AG09309 (cell line): ENCODE measurements at regions not wholly inside any gene's neighbourhood (a gene's known extent, or its start where the extent isn't known, plus 50 kb on each side); places are given as distances from the start of the nearest gene placed in this dataset.

Experiments
- DNase-seq: peaks from one replicate; pipeline ENCODE4 v3.0.0-alpha.2; 2010; ENCODE audit warnings: low read depth
- H3K4me3 ChIP-seq: 2 replicates; pipeline ENCODE4 v1.5.1; 2011; ENCODE audit warnings: mild to moderate bottlenecking, low read depth, low read length, moderate library complexity; ENCODE audit not compliant: control insufficient read depth
- TF ChIP-seq, protein P1 (sequence below): IDR thresholded peaks from 2 replicates; pipeline ENCODE4 v1.5.1; 2011; ENCODE audit warnings: mild to moderate bottlenecking, low read depth, low read length, inconsistent platforms; ENCODE audit not compliant: insufficient read depth, control insufficient read depth; ENCODE audit errors: missing control alignments

DNA sequence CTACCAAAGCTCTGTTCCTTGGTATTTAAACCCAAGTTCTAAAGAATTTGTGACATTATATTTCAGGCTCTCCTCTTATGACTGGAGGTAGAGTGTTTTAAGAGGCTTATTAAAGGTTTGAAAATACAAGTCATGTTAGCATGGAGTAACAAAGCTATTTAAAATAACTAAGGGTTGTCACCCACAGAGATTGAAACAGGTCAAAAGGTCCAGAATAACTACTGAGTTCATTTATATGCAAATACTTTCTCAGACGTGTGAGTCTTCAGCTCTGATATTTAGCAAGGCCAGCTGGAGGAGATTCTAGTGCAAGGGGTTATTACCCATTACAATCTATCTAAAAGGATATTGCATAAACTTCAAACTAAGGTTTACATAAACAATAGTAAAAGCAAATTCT is 1538.8 kb upstream of the CDH8 start:
- no peak overlapping the region for H3K4me3 ChIP-seq
- no peak for DNase-seq
- TF ChIP-seq, protein P1, sequence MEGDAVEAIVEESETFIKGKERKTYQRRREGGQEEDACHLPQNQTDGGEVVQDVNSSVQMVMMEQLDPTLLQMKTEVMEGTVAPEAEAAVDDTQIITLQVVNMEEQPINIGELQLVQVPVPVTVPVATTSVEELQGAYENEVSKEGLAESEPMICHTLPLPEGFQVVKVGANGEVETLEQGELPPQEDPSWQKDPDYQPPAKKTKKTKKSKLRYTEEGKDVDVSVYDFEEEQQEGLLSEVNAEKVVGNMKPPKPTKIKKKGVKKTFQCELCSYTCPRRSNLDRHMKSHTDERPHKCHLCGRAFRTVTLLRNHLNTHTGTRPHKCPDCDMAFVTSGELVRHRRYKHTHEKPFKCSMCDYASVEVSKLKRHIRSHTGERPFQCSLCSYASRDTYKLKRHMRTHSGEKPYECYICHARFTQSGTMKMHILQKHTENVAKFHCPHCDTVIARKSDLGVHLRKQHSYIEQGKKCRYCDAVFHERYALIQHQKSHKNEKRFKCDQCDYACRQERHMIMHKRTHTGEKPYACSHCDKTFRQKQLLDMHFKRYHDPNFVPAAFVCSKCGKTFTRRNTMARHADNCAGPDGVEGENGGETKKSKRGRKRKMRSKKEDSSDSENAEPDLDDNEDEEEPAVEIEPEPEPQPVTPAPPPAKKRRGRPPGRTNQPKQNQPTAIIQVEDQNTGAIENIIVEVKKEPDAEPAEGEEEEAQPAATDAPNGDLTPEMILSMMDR, result no peak

DNA sequence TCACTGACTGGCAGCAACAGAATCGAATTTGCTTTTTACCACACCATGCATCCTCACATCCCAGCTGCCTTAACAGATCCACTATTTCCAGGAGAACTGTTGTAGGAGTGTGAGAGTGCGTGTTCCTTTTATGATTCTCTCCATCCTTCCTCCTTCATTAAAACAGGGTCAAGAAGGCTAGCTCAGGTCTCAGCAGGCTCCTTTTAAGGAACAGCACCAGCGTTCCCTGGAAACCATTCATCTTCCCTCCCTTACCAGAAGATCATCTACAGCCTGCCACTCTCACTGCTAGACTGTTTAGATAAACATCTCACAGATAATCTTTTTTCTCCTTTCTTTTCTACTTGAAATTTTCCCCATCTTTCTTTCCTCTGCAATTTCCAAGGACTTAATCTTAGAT is 1531.9 kb upstream of the CDH8 start:
- no peak overlapping the region for H3K4me3 ChIP-seq
- TF ChIP-seq, protein P1, result no peak
- no peak for DNase-seq

DNA sequence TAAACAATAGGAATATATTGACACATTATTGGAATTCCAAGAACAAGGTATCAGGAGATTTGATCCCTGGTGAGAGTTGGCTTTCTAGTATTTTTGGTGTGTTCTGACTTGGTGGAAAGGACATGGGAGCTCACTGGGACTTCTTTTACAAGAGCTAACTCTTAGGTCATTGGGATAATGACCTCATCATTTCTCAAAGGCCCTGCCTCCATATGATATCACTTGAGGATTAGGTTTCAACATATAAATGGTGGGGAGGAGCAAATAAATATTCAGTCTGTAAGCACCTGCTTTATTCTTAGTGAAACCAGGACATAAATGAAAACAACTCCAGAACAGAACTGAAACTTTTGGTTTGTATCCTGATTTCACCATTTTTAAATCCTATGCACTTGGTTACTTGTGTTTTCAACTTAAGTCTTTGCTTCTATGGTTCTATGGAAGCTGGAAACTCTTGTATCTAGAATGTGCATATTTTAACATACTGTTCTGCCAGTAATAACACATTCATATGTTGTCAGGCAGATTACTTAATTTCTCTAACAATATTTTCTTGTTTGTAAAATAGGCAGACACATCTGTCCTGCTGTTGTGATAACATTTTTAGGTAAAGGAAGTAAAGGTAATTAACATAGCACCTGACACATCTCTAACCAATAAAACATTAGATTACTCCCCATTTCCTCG is 1527.7 kb upstream of the CDH8 start:
- DNase-seq, result no peak
- H3K4me3 ChIP-seq, result no peak overlapping the region
- TF ChIP-seq, protein P1, result no peak

DNA sequence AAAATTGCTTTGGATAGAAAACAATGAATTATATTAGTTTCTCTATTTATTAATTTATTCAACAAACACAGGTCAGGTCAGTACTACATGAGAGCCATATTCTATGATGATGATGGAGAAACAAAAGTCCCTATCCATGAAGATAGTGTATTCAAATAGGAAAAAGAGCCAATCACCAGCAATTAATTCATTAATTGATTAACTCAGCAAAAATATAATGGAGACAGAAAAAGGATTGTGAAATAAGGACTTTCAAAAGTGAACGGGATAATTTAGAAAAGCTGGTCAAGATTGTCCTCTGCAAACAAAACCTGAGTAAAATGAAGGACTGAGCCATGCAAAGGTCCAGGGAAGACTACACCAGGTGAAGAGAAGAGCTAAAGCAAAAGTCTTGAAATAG is 1517.7 kb upstream of the CDH8 start:
- DNase-seq, result no peak
- TF ChIP-seq, protein P1, result no peak

DNA sequence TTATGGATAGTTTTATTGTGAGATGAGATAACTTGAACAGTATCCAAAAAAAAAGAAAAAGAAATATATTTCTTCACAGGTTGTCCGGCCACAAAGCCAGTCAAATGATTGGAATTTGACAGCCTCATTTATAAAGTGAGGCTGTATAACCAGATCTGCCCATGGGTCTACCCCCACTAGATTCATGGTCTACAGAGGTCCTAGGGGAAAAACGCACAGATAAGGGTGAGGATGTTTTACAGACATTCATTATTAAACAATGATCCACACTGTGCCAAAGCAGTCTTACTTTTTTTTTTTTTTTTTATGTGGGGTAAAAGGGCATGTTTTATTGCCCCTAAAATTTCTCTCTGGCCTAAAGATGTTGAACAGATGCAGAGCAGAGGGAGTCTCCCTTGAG is 1503.0 kb upstream of the CDH8 start:
- TF ChIP-seq, protein P1, result no peak
- DNase-seq, result no peak
- H3K4me3 ChIP-seq, result no peak overlapping the region

More for the DNA sequence above, 1517.7 kb upstream of the CDH8 start:
- H3K4me3 ChIP-seq, result no peak overlapping the region

DNA sequence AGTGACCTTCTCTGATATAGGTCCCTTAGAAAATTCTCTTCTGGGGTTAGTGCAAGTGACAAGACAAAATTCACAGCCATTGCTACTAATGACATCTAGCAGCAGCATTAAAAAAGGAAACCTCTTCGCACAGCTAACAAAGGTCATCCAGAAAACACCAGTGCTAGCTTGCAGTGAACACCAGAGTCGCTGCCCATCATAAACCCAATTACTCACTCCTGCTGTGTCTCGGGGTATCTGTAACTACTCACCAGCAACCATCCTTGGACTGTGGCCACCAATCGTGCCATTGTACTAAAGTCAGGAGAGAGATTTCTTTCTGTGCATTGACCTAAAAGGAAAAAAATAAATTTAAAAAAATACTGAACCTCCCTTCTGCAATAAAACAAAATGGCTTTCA is 1494.7 kb upstream of the CDH8 start:
- TF ChIP-seq, protein P1, result no peak
- DNase-seq, result no peak
- H3K4me3 ChIP-seq, result no peak overlapping the region

DNA sequence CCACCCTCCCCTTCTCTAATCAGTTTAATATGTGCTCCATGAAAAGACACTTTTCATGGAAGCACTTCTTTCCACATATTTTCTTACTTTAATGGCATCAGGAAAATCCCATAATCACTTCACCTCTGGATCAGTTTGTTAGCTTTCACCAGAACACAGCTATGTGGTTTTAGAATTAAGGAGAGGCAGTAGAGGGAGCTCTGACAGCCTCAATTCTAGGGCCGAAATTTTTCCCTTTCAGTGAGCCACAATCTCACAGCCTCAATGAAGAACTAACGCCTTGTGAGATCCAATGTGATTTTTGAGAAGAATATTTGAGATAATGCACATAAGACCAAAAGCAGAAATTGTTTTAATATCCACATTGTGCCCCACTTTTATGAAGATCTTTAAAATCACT is 1494.0 kb upstream of the CDH8 start:
- DNase-seq, result no peak
- TF ChIP-seq, protein P1, result no peak
- no peak overlapping the region for H3K4me3 ChIP-seq
